Ovary (tissue), 3 donors: ENCODE measurements at regions not wholly inside any gene's neighbourhood (a gene's known extent, or its start where the extent isn't known, plus 50 kb on each side); places are given as distances from the start of the nearest gene placed in this dataset.

ENCODE experiments used
- CTCF ChIP-seq, 3 donors: fragments of 450-650 bp in 2 of 3; fragments of 200-600 bp in 1 of 3; IDR thresholded peaks; one replicate each; pipeline versions ENCODE4 v1.5.1 to v1.8.0; 2016 to 2022; ENCODE audit warnings: antibody characterized with exemption in 3 of 3, mild to moderate bottlenecking in 1 of 3
- EP300 ChIP-seq: sonication (generic); formaldehyde crosslinking; IDR thresholded peaks from one replicate; pipeline ENCODE4 v1.6.1; 2017; ENCODE audit warnings: antibody characterized with exemption
- POLR2A ChIP-seq: fragments of 450-650 bp; IDR thresholded peaks from one replicate; pipeline ENCODE4 v1.6.1; 2017; ENCODE audit warnings: antibody characterized with exemption, mild to moderate bottlenecking, moderate library complexity
- donor health status: DM: no; HTN: no; CAD: no.

- TF ChIP-seq CTCF (IDR thresholded peaks at IDR 0.05) (no peak), POLR2A (no peak), EP300 (no peak)
Measured at GRCh38 chr10:62517252-62517651, 143.1 kb downstream of the ZNF365 start.
